Activated CD4-positive, alpha-beta T cell treated with anti-CD3 and anti-CD28 coated beads, Interleukin-2, amount 10 ng/mL, durations not matched to agents 7 days and 5 days (primary cell): ENCODE measurements at regions not wholly inside any gene's neighbourhood (a gene's known extent, or its start where the extent isn't known, plus 50 kb on each side); places are given as distances from the start of the nearest gene placed in this dataset.
A peak's percentile ranks its signal among the peaks of the same experiment; 100 is the strongest.
"Not testable (repeated sequence)": the region's sequence is repeated elsewhere in the genome, so short reads cannot be mapped to it uniquely, and the experiment has no call there.

Experiments
- CTCF ChIA-PET: fragments of 350-600 bp; sonication (Branson Sonifier 250); formaldehyde crosslinking; loops from one replicate; lab custom pipeline; 2021; ENCODE audit warnings: antibody characterized with exemption; lab: Charles Lee
- POLR2A ChIA-PET: fragments of 350-600 bp; sonication (Branson Sonifier 250); formaldehyde crosslinking; loops from one replicate; lab custom pipeline; 2021; ENCODE audit warnings: antibody characterized with exemption; lab: Charles Lee
- DNase-seq: peaks from one replicate; pipeline ENCODE4 v3.0.0-alpha.2; 2020
- H3K27ac Mint-ChIP-seq: one replicate; pipeline ENCODE4 v1.8.0; 2021; ENCODE audit warnings: mild to moderate bottlenecking, moderate library complexity, mixed read lengths
- H3K27me3 Mint-ChIP-seq: one replicate; pipeline ENCODE4 v1.8.0; 2021; ENCODE audit warnings: mixed read lengths
- H3K36me3 Mint-ChIP-seq: one replicate; pipeline ENCODE4 v1.8.0; 2021; ENCODE audit warnings: low read depth, mixed read lengths
- H3K4me1 Mint-ChIP-seq: one replicate; pipeline ENCODE4 v1.8.0; 2021; ENCODE audit warnings: mixed read lengths
- H3K4me3 Mint-ChIP-seq: one replicate; pipeline ENCODE4 v1.8.0; 2021; ENCODE audit warnings: mild to moderate bottlenecking, moderate library complexity, mixed read lengths
- H3K9me3 Mint-ChIP-seq: one replicate; pipeline ENCODE4 v1.8.0; 2021; ENCODE audit warnings: mixed read lengths

DNA sequence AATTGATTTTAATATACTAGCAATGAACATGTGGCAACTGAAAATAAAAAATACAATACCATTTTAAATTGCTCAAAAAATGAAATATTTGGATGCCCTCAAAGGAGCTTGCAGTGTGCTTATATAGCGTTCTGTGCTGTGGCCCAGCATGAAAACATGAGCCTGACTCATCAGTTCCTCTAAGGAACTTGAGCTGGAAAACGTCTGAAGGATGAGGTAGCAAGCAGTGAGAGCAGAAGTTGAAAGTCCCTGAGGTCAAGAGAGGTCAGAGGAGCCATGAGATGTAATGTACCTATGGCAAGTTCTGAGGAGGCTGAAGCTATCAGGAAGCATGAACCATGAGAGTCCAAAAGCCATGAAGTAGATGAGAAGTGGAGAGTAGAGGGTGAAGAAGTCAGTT is 59.7 kb downstream of the HMGB3 start:
- Mint-ChIP-seq H3K27me3 (peaks cover 3% of the 10 kb centered on the region), H3K27ac (no peak overlapping the region)
- POLR2A ChIA-PET, result no interaction called here

DNA sequence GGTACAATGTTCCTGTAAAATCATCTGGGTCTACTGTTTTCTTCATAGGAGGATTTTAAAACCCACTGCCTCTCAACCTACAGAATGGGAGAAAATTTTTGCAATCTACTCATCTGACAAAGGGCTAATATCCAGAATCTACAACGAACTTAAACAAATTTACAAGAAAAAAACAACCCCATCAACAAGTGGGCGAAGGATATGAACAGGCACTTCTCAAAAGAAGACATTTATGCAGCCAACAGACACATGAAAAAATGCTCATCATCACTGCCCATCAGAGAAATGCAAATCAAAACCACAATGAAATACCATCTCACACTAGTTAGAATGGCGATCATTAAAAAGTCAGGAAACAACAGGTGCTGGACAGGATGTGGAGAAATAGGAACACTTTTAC is 83.2 kb downstream of the HMGB3 start:
- H3K9me3 Mint-ChIP-seq, POLR2A ChIA-PET, H3K27me3 Mint-ChIP-seq, H3K4me3 Mint-ChIP-seq, CTCF ChIA-PET, H3K36me3 Mint-ChIP-seq, H3K4me1 Mint-ChIP-seq, H3K27ac Mint-ChIP-seq, DNase-seq: not testable (repeated sequence)

More for the DNA sequence above, 59.7 kb downstream of the HMGB3 start:
- no peak for DNase-seq
- H3K36me3 Mint-ChIP-seq, result no peaks in the 10 kb centered on the region
- no peak overlapping the region for H3K4me3 Mint-ChIP-seq
- CTCF ChIA-PET, result no interaction called here
- H3K9me3 Mint-ChIP-seq, result no peaks in the 10 kb centered on the region
- H3K4me1 Mint-ChIP-seq, result no peaks in the 10 kb centered on the region

DNA sequence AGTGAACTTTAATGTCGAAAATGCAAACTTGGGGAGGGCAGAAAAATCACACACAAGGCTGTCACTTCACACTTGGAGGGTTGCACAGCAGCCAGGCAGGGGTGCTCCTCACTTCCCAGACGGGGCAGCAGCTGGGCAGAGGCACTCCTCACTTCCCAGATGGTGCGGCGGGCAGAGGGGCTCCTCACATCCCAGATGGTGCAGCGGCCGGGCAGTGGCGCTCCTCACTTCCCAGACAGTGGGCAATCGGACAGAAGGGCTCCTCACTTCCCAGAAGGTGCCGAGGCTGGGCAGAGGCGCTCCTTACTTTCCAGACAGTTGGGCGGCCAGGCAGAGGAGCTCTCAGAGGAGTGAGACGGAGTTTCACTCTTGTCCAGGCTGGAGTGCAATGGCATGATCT is 90.6 kb downstream of the HMGB3 start:
- Mint-ChIP-seq H3K27me3 (no peaks in the 10 kb centered on the region), H3K27ac (no peak overlapping the region), H3K9me3 (no peaks in the 10 kb centered on the region), H3K4me3 (no peak overlapping the region), H3K4me1 (no peaks in the 10 kb centered on the region), H3K36me3 (no peaks in the 10 kb centered on the region)
- DNase-seq, result no peak
- ChIA-PET POLR2A (no interaction called here), CTCF (no interaction called here)

DNA sequence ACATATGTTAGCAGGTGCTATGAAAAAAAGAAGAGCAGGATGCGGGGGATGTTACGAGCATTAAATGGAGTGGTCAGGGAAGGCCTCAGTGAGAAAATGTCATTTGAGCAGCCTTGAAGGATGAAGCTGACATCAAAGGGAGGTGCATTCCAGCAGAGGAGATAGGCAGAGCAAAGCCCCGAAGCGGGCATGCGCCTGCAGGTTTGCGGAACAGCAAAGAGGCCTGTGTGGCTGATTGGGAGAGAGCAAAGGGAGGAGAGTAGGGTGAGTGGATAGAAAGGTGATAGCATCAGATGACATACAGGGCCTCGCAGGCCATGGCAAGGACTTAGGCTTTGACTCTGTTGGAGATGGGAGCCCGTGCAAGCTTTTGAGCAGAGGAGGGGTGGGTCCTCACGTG is 95.4 kb upstream of the GPR50 start:
- H3K9me3 Mint-ChIP-seq, result no peaks in the 10 kb centered on the region
- ChIA-PET POLR2A (interaction anchor here (0.6 kb wide), 1 partner anchor 313 kb away, joined by 3 read pairs; no protein-coding TSS in a partner anchor), CTCF (interaction anchor here (2.3 kb wide), 1 partner anchor 309 kb away, joined by 20 read pairs; no protein-coding TSS in a partner anchor)

DNA sequence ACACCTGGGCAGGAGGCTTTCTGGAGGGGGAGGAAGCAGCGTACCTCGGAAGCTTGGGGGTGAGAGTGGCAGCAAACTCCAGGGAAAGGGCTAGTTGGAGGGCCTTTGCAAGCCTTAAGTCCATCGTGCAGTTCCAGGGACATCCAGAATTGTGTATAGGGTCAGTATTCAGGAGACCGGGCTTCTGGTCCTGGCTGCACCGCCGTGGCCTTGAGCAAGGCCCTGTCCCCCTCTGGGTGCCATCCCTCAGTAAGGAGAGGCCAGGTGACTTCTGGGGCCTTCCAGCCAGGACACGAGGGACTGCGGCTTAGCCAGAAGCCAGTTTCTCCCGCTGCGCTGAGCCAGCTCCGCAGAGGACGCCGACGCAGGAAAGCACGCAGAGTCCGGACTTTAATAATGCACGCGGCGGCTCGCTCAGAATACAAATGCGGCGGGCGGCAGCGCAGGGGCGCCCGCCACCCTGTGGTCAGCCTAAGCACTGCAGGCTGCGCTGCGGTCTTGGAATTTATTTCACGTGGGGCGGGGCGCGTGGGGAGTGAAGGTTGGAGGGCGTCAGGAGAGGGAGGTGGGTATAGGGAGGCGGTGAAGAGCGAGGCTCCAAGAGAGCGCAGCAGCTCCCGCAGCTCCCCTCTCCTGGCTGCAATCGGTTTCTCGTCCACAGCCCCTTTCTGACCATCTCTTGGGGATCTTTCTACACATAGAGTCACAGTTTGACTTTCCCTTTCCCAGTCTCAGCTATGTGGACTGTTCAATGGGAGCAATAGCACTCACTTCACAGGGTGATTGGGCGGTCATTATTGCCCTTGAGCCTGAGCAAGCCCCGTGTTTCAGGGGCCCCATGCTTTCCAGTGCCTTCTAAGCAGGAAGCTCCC is 94.1 kb upstream of the GPR50 start:
- H3K27me3 Mint-ChIP-seq, result peaks cover 17% of the 10 kb centered on the region
- H3K9me3 Mint-ChIP-seq, result no peaks in the 10 kb centered on the region
- no peaks in the 10 kb centered on the region for H3K36me3 Mint-ChIP-seq
- CTCF ChIA-PET, result interaction anchor here (0.6 to 2.3 kb wide), 6 partner anchors 21 to 668 kb away, joined by 3 to 20 read pairs (median 3); no protein-coding TSS in a partner anchor
- peak; percentile 50 for DNase-seq
- H3K4me1 Mint-ChIP-seq, result peaks cover 1% of the 10 kb centered on the region
- POLR2A ChIA-PET, result no interaction called here
- H3K27ac Mint-ChIP-seq, result no peak overlapping the region
- H3K4me3 Mint-ChIP-seq, result no peak overlapping the region

More for the DNA sequence above, 95.4 kb upstream of the GPR50 start:
- Mint-ChIP-seq H3K4me1 (peaks cover 1% of the 10 kb centered on the region), H3K27ac (no peak overlapping the region), H3K27me3 (peaks cover 17% of the 10 kb centered on the region), H3K4me3 (no peak overlapping the region), H3K36me3 (no peaks in the 10 kb centered on the region)
- DNase-seq, result no peak

DNA sequence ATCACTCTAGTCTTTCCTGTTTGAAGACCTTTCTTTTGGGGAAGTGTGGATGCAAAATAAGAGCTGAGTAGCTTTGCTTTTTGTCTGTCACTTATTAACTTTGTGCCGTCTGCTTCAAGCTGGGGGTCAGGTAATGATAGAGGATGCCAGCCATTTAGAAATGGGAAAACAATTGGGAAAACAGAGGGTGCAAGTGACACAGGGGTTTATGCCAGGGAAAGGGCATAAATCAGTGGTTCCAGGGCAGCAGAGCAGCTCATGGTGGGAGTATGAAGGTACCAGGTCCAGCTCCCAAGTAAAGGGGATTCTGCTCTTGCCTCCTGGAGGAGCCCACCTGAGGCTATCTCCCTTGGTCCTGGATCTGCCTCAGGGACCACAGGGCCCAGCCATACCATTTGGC is 91.9 kb upstream of the GPR50 start:
- no peak overlapping the region for H3K4me3 Mint-ChIP-seq
- no peaks in the 10 kb centered on the region for H3K36me3 Mint-ChIP-seq
- DNase-seq, result no peak
- peaks cover 17% of the 10 kb centered on the region for H3K27me3 Mint-ChIP-seq
- H3K4me1 Mint-ChIP-seq, result peaks cover 1% of the 10 kb centered on the region
- ChIA-PET POLR2A (no interaction called here), CTCF (interaction anchor here (1.7 kb wide), 1 partner anchor 312 kb away, joined by 8 read pairs; no protein-coding TSS in a partner anchor)
- H3K9me3 Mint-ChIP-seq, result no peaks in the 10 kb centered on the region
- H3K27ac Mint-ChIP-seq, result no peak overlapping the region

DNA sequence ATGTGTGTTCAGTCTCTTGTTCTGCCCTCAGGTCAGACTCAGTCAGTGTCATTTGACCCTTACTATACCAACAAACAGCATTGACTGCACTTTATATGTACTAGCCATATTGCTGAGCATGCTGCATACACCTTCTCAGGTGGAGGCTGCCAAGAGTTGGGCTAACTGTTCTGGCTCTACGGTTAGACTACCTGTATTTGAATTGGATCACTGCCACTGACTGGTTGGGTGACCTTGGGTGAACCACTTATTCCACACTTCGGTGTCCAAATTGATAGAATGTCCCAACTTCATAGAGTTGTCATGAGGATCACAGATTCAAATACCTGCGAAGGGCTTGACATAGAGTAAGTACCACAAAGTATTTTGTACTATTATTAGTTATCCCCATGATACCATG is 91.2 kb upstream of the GPR50 start:
- Mint-ChIP-seq H3K27ac (no peak overlapping the region), H3K36me3 (no peaks in the 10 kb centered on the region), H3K9me3 (no peaks in the 10 kb centered on the region), H3K4me1 (peaks cover 1% of the 10 kb centered on the region), H3K27me3 (peaks cover 17% of the 10 kb centered on the region), H3K4me3 (no peak overlapping the region)
- POLR2A ChIA-PET, result no interaction called here
- CTCF ChIA-PET, result interaction anchor here (1.7 kb wide), 1 partner anchor 313 kb away, joined by 8 read pairs; no protein-coding TSS in a partner anchor
- DNase-seq, result no peak

DNA sequence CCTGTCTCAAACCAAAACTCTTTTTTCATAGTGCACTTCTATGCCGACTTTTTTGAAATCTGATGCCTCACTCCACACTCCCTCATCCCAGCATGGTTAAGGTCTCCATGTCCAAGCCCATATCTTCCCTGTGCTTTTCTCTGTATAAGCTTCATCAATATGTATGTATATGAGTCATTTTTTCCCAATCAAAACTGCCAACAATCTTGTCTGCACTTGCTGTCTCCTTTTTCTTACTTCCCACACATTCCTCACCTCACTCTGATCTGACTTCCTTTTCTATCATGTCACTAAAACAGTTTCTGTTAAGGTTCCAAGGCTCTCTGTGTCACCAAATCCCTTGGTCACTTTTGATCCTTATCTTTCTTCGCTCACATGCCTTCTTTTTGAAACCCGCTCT is 88.2 kb upstream of the GPR50 start:
- Mint-ChIP-seq H3K36me3 (no peaks in the 10 kb centered on the region), H3K27ac (no peak overlapping the region), H3K9me3 (no peaks in the 10 kb centered on the region), H3K27me3 (peaks cover 18% of the 10 kb centered on the region), H3K4me3 (no peak overlapping the region), H3K4me1 (no peaks in the 10 kb centered on the region)
- ChIA-PET POLR2A (no interaction called here), CTCF (no interaction called here)
- DNase-seq, result no peak

DNA sequence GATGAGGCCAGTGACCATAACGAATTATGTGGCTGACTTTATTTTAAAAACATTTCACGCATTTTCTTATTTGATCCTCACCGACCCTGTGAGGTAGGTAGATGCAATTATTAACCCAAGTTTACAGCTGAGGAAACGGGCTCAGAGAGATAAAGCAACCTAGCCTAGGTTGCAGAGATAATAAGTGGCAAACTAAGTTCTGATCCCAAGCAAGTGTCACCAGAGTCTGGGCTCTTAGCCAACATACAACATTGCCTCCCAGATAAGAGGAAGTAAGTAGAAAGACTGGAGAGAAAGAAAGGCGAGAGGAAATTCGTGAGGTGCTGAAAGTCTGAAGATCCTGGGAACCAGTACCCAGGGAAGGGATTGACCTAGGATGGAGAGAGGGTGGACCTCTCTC is 77.4 kb upstream of the GPR50 start:
- Mint-ChIP-seq H3K36me3 (no peaks in the 10 kb centered on the region), H3K9me3 (no peaks in the 10 kb centered on the region), H3K27ac (no peak overlapping the region), H3K4me3 (no peak overlapping the region), H3K4me1 (no peaks in the 10 kb centered on the region), H3K27me3 (peaks cover 7% of the 10 kb centered on the region)
- POLR2A ChIA-PET, result no interaction called here
- no peak for DNase-seq
- CTCF ChIA-PET, result interaction anchor here (0.6 kb wide), 1 partner anchor 753 kb away, joined by 3 read pairs; no protein-coding TSS in a partner anchor

DNA sequence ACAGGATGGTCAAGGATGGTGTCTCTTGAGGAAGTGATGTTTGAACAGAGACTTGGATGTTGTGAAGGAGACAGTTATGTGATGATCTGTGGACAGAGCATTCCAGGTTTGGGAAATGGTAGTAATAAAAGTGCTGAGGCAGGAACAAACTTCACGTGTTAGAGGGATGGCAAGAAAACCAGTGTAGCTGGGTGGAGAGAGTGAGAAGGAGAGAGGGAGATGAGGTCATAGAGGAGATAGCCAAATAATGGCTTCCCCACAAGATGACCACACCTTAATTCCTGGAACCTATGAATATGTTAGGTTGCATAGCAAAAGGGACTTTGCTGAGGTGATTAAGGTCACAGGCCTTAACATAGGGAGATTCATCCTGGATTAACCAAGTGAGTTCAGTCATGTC is 75.6 kb upstream of the GPR50 start:
- Mint-ChIP-seq H3K9me3 (no peaks in the 10 kb centered on the region), H3K36me3 (no peaks in the 10 kb centered on the region), H3K27ac (no peak overlapping the region), H3K4me1 (no peaks in the 10 kb centered on the region), H3K4me3 (no peak overlapping the region), H3K27me3 (peaks cover 13% of the 10 kb centered on the region)
- POLR2A ChIA-PET, result no interaction called here
- DNase-seq, result no peak
- CTCF ChIA-PET, result interaction anchor here (1.5 kb wide), 1 partner anchor 329 kb away, joined by 3 read pairs; no protein-coding TSS in a partner anchor

DNA sequence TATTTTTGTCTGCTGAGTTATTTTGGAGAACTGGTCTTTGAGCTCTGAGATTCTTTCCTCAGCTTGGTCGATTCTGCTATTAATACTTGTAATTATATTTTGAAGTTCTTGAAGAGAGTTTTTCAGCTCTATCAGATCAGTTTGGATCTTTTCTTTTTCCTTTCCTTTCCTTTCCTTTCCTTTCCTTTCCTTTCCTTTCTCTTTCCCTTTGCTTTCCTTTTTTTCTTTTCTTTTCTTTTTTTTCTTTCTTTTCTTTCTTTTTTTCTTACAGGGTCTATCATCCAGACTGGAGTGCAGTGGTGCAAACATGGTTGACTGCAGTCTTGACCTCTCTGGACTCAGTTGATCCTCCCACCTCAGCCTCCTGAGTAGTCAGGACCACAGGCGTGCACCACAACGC is 63.2 kb upstream of the GPR50 start:
- H3K9me3 Mint-ChIP-seq, DNase-seq: not testable (repeated sequence)

More for the DNA sequence above, 63.2 kb upstream of the GPR50 start:
- CTCF ChIA-PET, H3K4me3 Mint-ChIP-seq, H3K36me3 Mint-ChIP-seq, POLR2A ChIA-PET, H3K4me1 Mint-ChIP-seq, H3K27ac Mint-ChIP-seq, H3K27me3 Mint-ChIP-seq: not testable (repeated sequence)
